Panc1 (cell line): ENCODE measurements at regions not wholly inside any gene's neighbourhood (a gene's known extent, or its start where the extent isn't known, plus 50 kb on each side); places are given as distances from the start of the nearest gene placed in this dataset.

ENCODE experiments used
- ATAC-seq: fragments of 200-7000 bp; cut with Tn5 transposase; 2 replicates; pipeline ENCODE4 v1.9.1; 2020; ENCODE audit warnings: mild to moderate bottlenecking, moderate library complexity
- BruUV-seq: library from RNA; stranded (reverse); fragments of 400-500 nt; replicated peaks from 2 replicates; lab custom pipeline; 2021; lab: Mats Ljungman, UMichigan
- CTCF ChIA-PET: fragments of 300-600 bp; sonication (Branson Sonifier 250); formaldehyde crosslinking; loops from one replicate; lab custom pipeline; 2022; ENCODE audit warnings: antibody characterized with exemption; lab: Charles Lee
- POLR2A ChIA-PET: fragments of 300-600 bp; sonication (Branson Sonifier 250); formaldehyde crosslinking; loops from one replicate; lab custom pipeline; 2022; ENCODE audit warnings: antibody characterized with exemption; lab: Charles Lee
- DNase-seq: peaks from one replicate; pipeline ENCODE4 v3.0.0-alpha.2; 2010; ENCODE audit warnings: low read depth, low spot score
- H3K27ac ChIP-seq: 2 replicates; pipeline ENCODE4 v1.5.1; 2011; ENCODE audit warnings: mild to moderate bottlenecking, low read length, inconsistent platforms
- H3K27me3 ChIP-seq: fragments of 200-500 bp; sonication (Bioruptor generic); 2 replicates; pipeline ENCODE4 v1.6.0; 2014; ENCODE audit warnings: low read length, inconsistent platforms; ENCODE audit not compliant: control insufficient read depth, insufficient read depth
- H3K36me3 ChIP-seq: fragments of 200-500 bp; sonication (Bioruptor generic); 2 replicates; pipeline ENCODE4 v1.5.1; 2014; ENCODE audit warnings: inconsistent platforms, mild to moderate bottlenecking, low read length, moderate library complexity; ENCODE audit not compliant: control insufficient read depth, insufficient read depth
- H3K4me1 ChIP-seq: 2 replicates; pipeline ENCODE4 v1.5.1; 2011; ENCODE audit warnings: inconsistent platforms, mild to moderate bottlenecking, low read length, moderate library complexity; ENCODE audit not compliant: control insufficient read depth, insufficient read depth
- H3K4me3 ChIP-seq, 2 experiments: 2 replicates each; pipeline ENCODE4 v1.5.1; 2011 to 2012; ENCODE audit warnings: low read depth in 2 of 2, low read length in 2 of 2, mild to moderate bottlenecking in 2 of 2, inconsistent platforms in 1 of 2, moderate library complexity in 1 of 2
- H3K9me3 ChIP-seq: fragments of 200-500 bp; sonication (Bioruptor generic); 2 replicates; pipeline ENCODE4 v1.5.1; 2014; ENCODE audit warnings: low read depth, mild to moderate bottlenecking, inconsistent platforms, low read length, moderate library complexity; ENCODE audit not compliant: control insufficient read depth, insufficient read depth
- CTCF ChIP-seq: fragments of 450-650 bp; IDR thresholded peaks from 2 replicates; pipeline ENCODE4 v1.5.1; 2017; ENCODE audit warnings: mild to moderate bottlenecking
- POLR2AphosphoS5 ChIP-seq: IDR thresholded peaks from 2 replicates; pipeline ENCODE4 v1.6.1; 2012; ENCODE audit warnings: mild to moderate bottlenecking, low read depth, low read length, moderate library complexity
- REST ChIP-seq, 2 experiments: IDR thresholded peaks; 2 replicates each; pipeline ENCODE4 v1.6.1; 2011 to 2012; ENCODE audit warnings: low read depth in 2 of 2, control low read depth in 1 of 2, low read length in 1 of 2, mild to moderate bottlenecking in 1 of 2, moderate library complexity in 1 of 2; ENCODE audit not compliant: insufficient read depth in 1 of 2
- SIN3A ChIP-seq: IDR thresholded peaks from 2 replicates; pipeline ENCODE4 v1.6.1; 2012; ENCODE audit warnings: low read depth, mild to moderate bottlenecking, low read length, moderate library complexity, borderline replicate concordance; ENCODE audit not compliant: insufficient read depth
- TCF7L2 ChIP-seq: IDR thresholded peaks from 2 replicates; pipeline ENCODE4 v1.6.1; 2011; ENCODE audit warnings: mild to moderate bottlenecking, low read depth, low read length, inconsistent platforms
- in situ Hi-C: cut with HindIII; loops from 2 replicates; pipeline ENCODE4 v1.10.0; 2016; ENCODE audit warnings: low sequenced_read_pairs, low pct_unique_long_range_greater_than_20kb
- intact Hi-C: fragments of 100-400 bp; cut with micrococcal nuclease; formaldehyde crosslinking; loops from one replicate; pipeline ENCODE4 v1.10.0; 2022; ENCODE audit not compliant: unreplicated experiment

- TF ChIP-seq SIN3A, result no peak
- no peak for TF ChIP-seq REST (IDR thresholded peaks at IDR 0.05; ENCODE audit: insufficient read depth in 1 of 2, low read depth in 2 of 2, low read length in 1 of 2)
- TF ChIP-seq CTCF, result no peak
- Histone ChIP-seq H3K4me3 (no peak overlapping the region), H3K36me3 (no peaks in the 10 kb centered on the region), H3K27ac (no peak overlapping the region), H3K27me3 (no peaks in the 10 kb centered on the region), H3K4me1 (no peaks in the 10 kb centered on the region), H3K9me3 (no peaks in the 10 kb centered on the region)
- no peak for ATAC-seq
- no peak for DNase-seq
- ChIA-PET CTCF (no interaction called here), POLR2A (no interaction called here)
- no TSS peak for BruUV-seq
- in situ Hi-C loops, result no loop called here
- intact Hi-C loops, result no loop called here
Observed at GRCh38 chrX:20500171-20500865, 233.6 kb upstream of the RPS6KA3 start.

- ChIA-PET CTCF (no interaction called here), POLR2A (no interaction called here)
- Histone ChIP-seq H3K27me3 (no peaks in the 10 kb centered on the region), H3K27ac (no peak overlapping the region), H3K9me3 (no peaks in the 10 kb centered on the region), H3K36me3 (no peaks in the 10 kb centered on the region), H3K4me1 (no peaks in the 10 kb centered on the region), H3K4me3 (no peak overlapping the region)
- no TSS peak for BruUV-seq
- ATAC-seq (no peak), DNase-seq (no peak)
- TF ChIP-seq POLR2AphosphoS5 (no peak), TCF7L2 (no peak), REST (IDR thresholded peaks at IDR 0.05; ENCODE audit: insufficient read depth in 1 of 2, low read depth in 2 of 2, low read length in 1 of 2) (no peak), SIN3A (no peak), CTCF (no peak)
- in situ Hi-C loops, result no loop called here
- intact Hi-C loops, result no loop called here
Observed at GRCh38 chrX:20499763-20500162, 233.1 kb upstream of the RPS6KA3 start.
